ENCODE measurements at regions not wholly inside any gene's neighbourhood (a gene's known extent, or its start where the extent isn't known, plus 50 kb on each side); places are given as distances from the start of the nearest gene placed in this dataset.

GRCh38 chr12:130216031-130216430 lies 53.8 kb downstream of the FZD10 start:
- no peak overlapping the region for H3K27ac ChIP-seq (ENCODE audit: low read depth, low read length)
- peaks cover 18% of the 10 kb centered on the region for H3K4me1 ChIP-seq (ENCODE audit: insufficient read depth, low read length)
- H3K9ac ChIP-seq (ENCODE audit: low read depth, low read length) = no peak overlapping the region
- peaks cover 70% of the 10 kb centered on the region for H3K27me3 ChIP-seq (ENCODE audit: insufficient read depth, low read length)
- 92% methylated on average over 9 of the region's 9 CpGs for WGBS
- no peaks in the 10 kb centered on the region for H3K9me3 ChIP-seq (ENCODE audit: insufficient read depth, low read depth, low read length)
- H3K36me3 ChIP-seq (ENCODE audit: insufficient read depth, low read length) = no peaks in the 10 kb centered on the region
- no peak overlapping the region for H3K4me3 ChIP-seq (ENCODE audit: low read length)

DNA sequence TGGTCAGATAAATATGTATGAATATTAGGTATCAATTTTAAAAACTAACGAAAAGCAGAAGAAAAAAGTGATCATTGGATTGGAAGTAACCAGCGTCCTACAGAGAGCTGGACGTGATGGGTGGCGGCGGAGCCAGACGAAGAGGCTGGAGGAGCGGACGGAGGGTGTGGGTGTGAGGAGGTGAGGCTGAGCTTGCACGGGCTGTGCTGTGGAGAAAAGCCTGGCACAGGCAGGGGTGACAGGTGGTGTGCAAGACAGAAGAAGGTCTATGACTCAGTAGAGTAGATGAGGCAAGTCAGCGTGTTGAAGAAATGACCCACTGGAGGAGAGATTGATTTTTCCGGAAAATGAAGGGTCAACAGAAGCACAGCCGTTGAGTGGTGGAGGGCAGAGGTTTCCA lies 56.4 kb downstream of the FZD10 start:
- no peaks in the 10 kb centered on the region for H3K9me3 ChIP-seq (ENCODE audit: insufficient read depth, low read depth, low read length)
- H3K4me1 ChIP-seq (ENCODE audit: insufficient read depth, low read length) = peaks cover 17% of the 10 kb centered on the region
- H3K36me3 ChIP-seq (ENCODE audit: insufficient read depth, low read length) = no peaks in the 10 kb centered on the region
- H3K9ac ChIP-seq (ENCODE audit: low read depth, low read length) = no peak overlapping the region
- peaks cover 88% of the 10 kb centered on the region for H3K27me3 ChIP-seq (ENCODE audit: insufficient read depth, low read length)
- WGBS = 96% methylated on average over 12 of the region's 12 CpGs
- H3K4me3 ChIP-seq (ENCODE audit: low read length) = no peak overlapping the region
- H3K27ac ChIP-seq (ENCODE audit: low read depth, low read length) = no peak overlapping the region

GRCh38 chr12:130219929-130220705 lies 57.9 kb downstream of the FZD10 start:
- H3K4me3 ChIP-seq (ENCODE audit: low read length) = no peak overlapping the region
- no peak overlapping the region; the same call in 1 of the 2 replicates for H3K27ac ChIP-seq (ENCODE audit: low read depth, low read length)
- no peaks in the 10 kb centered on the region for H3K36me3 ChIP-seq (ENCODE audit: insufficient read depth, low read length)
- H3K9me3 ChIP-seq (ENCODE audit: insufficient read depth, low read depth, low read length) = no peaks in the 10 kb centered on the region
- WGBS = 10% methylated on average over 13 of the region's 15 CpGs
- H3K9ac ChIP-seq (ENCODE audit: low read depth, low read length) = no peak overlapping the region
- peaks cover 77% of the 10 kb centered on the region for H3K27me3 ChIP-seq (ENCODE audit: insufficient read depth, low read length)
- H3K4me1 ChIP-seq (ENCODE audit: insufficient read depth, low read length) = peaks cover 18% of the 10 kb centered on the region

DNA sequence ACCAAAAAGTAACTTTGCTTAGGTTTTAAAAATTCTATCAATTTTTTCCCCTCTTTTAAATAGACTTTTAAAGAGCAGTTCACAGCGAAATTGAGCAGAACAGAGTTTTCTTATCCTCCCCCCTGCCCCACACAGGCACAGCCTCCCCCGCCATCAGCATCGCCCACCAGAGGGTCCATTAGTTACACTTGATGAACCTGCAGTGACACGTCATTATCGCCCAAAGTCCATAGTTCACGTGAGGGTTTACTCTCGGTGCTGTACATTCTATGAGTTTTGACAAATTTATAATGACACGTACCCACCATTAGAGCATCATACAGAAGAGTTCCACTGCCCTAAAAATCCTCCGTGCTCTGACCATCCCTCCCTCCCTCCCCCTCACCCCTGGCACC lies 58.4 kb downstream of the FZD10 start:
- no peak overlapping the region for H3K4me3 ChIP-seq (ENCODE audit: low read length)
- peaks cover 71% of the 10 kb centered on the region for H3K27me3 ChIP-seq (ENCODE audit: insufficient read depth, low read length)
- H3K9me3 ChIP-seq (ENCODE audit: insufficient read depth, low read depth, low read length) = no peaks in the 10 kb centered on the region
- no peak overlapping the region for H3K9ac ChIP-seq (ENCODE audit: low read depth, low read length)
- WGBS = 13% methylated on average over 9 of the region's 9 CpGs
- H3K27ac ChIP-seq (ENCODE audit: low read depth, low read length) = no peak overlapping the region
- peaks cover 23% of the 10 kb centered on the region for H3K4me1 ChIP-seq (ENCODE audit: insufficient read depth, low read length)
- no peaks in the 10 kb centered on the region for H3K36me3 ChIP-seq (ENCODE audit: insufficient read depth, low read length)

- Histone ChIP-seq H3K27ac (ENCODE audit: low read depth, low read length) (no peak overlapping the region), H3K4me1 (ENCODE audit: insufficient read depth, low read length) (peaks cover 30% of the 10 kb centered on the region), H3K9ac (ENCODE audit: low read depth, low read length) (no peak overlapping the region), H3K27me3 (ENCODE audit: insufficient read depth, low read length) (peaks cover 71% of the 10 kb centered on the region), H3K36me3 (ENCODE audit: insufficient read depth, low read length) (no peaks in the 10 kb centered on the region), H3K9me3 (ENCODE audit: insufficient read depth, low read depth, low read length) (no peaks in the 10 kb centered on the region), H3K4me3 (ENCODE audit: low read length) (no peak overlapping the region)
- 89% methylated on average over 23 of the region's 23 CpGs for WGBS
Measured at GRCh38 chr12:130222519-130223218, 60.4 kb downstream of the FZD10 start.

DNA sequence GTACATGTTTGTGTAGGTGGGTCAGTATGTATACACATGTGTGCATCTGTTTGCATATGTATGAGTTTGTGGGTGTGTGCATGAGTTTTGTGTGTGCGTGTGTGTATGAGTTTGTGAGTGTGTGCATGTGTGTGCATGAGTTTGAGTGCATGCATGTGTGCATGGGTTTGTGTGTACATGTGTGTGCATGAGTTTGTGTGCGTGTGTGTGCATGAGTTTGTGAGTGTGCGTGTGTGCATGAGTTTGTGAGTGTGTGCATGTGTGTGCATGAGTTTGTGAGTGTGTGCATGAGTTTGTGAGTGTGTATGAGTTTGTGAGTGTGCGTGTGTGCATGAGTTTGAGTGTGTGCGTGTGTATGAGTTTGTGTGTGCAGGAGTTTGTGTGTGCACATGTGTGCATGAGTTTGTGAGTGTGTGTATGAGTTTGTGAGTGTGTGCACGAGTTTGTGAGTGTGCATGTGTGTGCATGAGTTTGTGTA lies 61.5 kb downstream of the FZD10 start:
- Histone ChIP-seq H3K9me3 (ENCODE audit: insufficient read depth, low read depth, low read length) (no peaks in the 10 kb centered on the region), H3K9ac (ENCODE audit: low read depth, low read length) (no peak overlapping the region), H3K4me3 (ENCODE audit: low read length) (no peak overlapping the region), H3K36me3 (ENCODE audit: insufficient read depth, low read length) (no peaks in the 10 kb centered on the region), H3K4me1 (ENCODE audit: insufficient read depth, low read length) (peaks cover 30% of the 10 kb centered on the region), H3K27me3 (ENCODE audit: insufficient read depth, low read length) (peaks cover 65% of the 10 kb centered on the region), H3K27ac (ENCODE audit: low read depth, low read length) (no peak overlapping the region)
- WGBS = 93% methylated on average over 6 of the region's 6 CpGs

DNA sequence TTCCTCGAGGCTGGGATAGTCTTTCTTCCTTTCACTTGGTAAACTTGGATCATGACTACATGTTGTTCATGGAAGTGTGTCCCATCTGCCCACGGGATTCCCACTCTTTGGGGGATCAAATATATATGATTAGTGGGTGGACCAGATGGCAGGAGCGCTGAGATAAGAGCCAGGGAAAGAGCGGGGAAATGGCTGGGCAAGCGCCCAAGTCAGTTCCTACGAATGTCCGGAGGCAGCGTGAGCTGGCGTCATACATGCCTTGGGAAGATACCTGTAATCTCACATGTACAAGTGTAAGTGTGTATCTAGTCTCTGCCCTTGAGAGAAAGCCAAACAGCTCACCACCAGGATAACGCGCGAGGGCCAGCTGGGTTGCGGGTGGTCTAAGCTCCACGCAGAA lies 62.3 kb downstream of the FZD10 start:
- H3K9ac ChIP-seq (ENCODE audit: low read depth, low read length) = no peak overlapping the region
- no peaks in the 10 kb centered on the region for H3K36me3 ChIP-seq (ENCODE audit: insufficient read depth, low read length)
- peaks cover 4% of the 10 kb centered on the region; the same call in 1 of the 2 replicates for H3K9me3 ChIP-seq (ENCODE audit: insufficient read depth, low read depth, low read length)
- 93% methylated on average over 14 of the region's 14 CpGs for WGBS
- H3K27ac ChIP-seq (ENCODE audit: low read depth, low read length) = no peak overlapping the region
- peaks cover 57% of the 10 kb centered on the region for H3K27me3 ChIP-seq (ENCODE audit: insufficient read depth, low read length)
- H3K4me1 ChIP-seq (ENCODE audit: insufficient read depth, low read length) = peaks cover 30% of the 10 kb centered on the region
- H3K4me3 ChIP-seq (ENCODE audit: low read length) = no peak overlapping the region

GRCh38 chr12:130225347-130225746 lies 63.1 kb downstream of the FZD10 start:
- H3K4me1 ChIP-seq (ENCODE audit: insufficient read depth, low read length) = peaks cover 23% of the 10 kb centered on the region
- 61% methylated on average over 6 of the region's 6 CpGs for WGBS
- H3K9me3 ChIP-seq (ENCODE audit: insufficient read depth, low read depth, low read length) = peaks cover 11% of the 10 kb centered on the region
- H3K4me3 ChIP-seq (ENCODE audit: low read length) = no peak overlapping the region
- H3K9ac ChIP-seq (ENCODE audit: low read depth, low read length) = no peak overlapping the region
- H3K36me3 ChIP-seq (ENCODE audit: insufficient read depth, low read length) = no peaks in the 10 kb centered on the region
- H3K27ac ChIP-seq (ENCODE audit: low read depth, low read length) = no peak overlapping the region
- peaks cover 51% of the 10 kb centered on the region for H3K27me3 ChIP-seq (ENCODE audit: insufficient read depth, low read length)

DNA sequence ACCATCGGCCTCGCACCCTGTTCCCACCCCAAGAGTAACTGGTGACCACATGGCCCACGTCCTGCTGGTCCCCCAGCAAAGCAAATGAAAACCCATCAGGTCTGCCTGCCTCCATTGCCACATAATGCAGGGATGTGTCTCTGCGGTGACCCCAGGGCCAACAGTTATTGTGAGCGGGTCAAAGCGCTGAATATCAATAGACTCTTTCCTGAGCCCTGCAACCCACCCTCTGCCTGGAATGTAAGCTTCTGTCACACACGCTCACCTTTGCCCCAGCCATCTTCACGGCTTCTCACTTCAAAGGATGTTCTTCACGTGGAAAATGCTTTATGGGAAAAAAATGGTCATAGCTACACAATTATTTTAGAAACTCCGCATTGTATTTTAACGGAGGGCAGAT lies 63.9 kb downstream of the FZD10 start:
- Histone ChIP-seq H3K27me3 (ENCODE audit: insufficient read depth, low read length) (peaks cover 43% of the 10 kb centered on the region), H3K4me3 (ENCODE audit: low read length) (no peak overlapping the region), H3K27ac (ENCODE audit: low read depth, low read length) (no peak overlapping the region), H3K4me1 (ENCODE audit: insufficient read depth, low read length) (peaks cover 18% of the 10 kb centered on the region), H3K36me3 (ENCODE audit: insufficient read depth, low read length) (no peaks in the 10 kb centered on the region), H3K9me3 (ENCODE audit: insufficient read depth, low read depth, low read length) (peaks cover 15% of the 10 kb centered on the region), H3K9ac (ENCODE audit: low read depth, low read length) (no peak overlapping the region)
- 65% methylated on average over 9 of the region's 11 CpGs for WGBS

GRCh38 chr12:130226771-130227170 lies 64.5 kb downstream of the FZD10 start:
- H3K27me3 ChIP-seq (ENCODE audit: insufficient read depth, low read length) = peaks cover 38% of the 10 kb centered on the region
- H3K27ac ChIP-seq (ENCODE audit: low read depth, low read length) = no peak overlapping the region
- WGBS = 94% methylated on average over 13 of the region's 13 CpGs
- H3K4me3 ChIP-seq (ENCODE audit: low read length) = no peak overlapping the region
- no peak overlapping the region for H3K9ac ChIP-seq (ENCODE audit: low read depth, low read length)
- no peaks in the 10 kb centered on the region for H3K36me3 ChIP-seq (ENCODE audit: insufficient read depth, low read length)
- H3K4me1 ChIP-seq (ENCODE audit: insufficient read depth, low read length) = peaks cover 18% of the 10 kb centered on the region
- peaks cover 15% of the 10 kb centered on the region for H3K9me3 ChIP-seq (ENCODE audit: insufficient read depth, low read depth, low read length)

- no peak overlapping the region for H3K4me3 ChIP-seq (ENCODE audit: low read length)
- peaks cover 15% of the 10 kb centered on the region for H3K9me3 ChIP-seq (ENCODE audit: insufficient read depth, low read depth, low read length)
- peaks cover 18% of the 10 kb centered on the region for H3K4me1 ChIP-seq (ENCODE audit: insufficient read depth, low read length)
- no peak overlapping the region for H3K27ac ChIP-seq (ENCODE audit: low read depth, low read length)
- 83% methylated on average over 4 of the region's 4 CpGs for WGBS
- H3K36me3 ChIP-seq (ENCODE audit: insufficient read depth, low read length) = no peaks in the 10 kb centered on the region
- no peak overlapping the region for H3K9ac ChIP-seq (ENCODE audit: low read depth, low read length)
- H3K27me3 ChIP-seq (ENCODE audit: insufficient read depth, low read length) = peaks cover 29% of the 10 kb centered on the region
Measured at GRCh38 chr12:130227641-130228040, 65.4 kb downstream of the FZD10 start.
